ENCODE measurements at regions not wholly inside any gene's neighbourhood (a gene's known extent, or its start where the extent isn't known, plus 50 kb on each side); places are given as distances from the start of the nearest gene placed in this dataset.

- TF ChIP-seq, protein P1, sequence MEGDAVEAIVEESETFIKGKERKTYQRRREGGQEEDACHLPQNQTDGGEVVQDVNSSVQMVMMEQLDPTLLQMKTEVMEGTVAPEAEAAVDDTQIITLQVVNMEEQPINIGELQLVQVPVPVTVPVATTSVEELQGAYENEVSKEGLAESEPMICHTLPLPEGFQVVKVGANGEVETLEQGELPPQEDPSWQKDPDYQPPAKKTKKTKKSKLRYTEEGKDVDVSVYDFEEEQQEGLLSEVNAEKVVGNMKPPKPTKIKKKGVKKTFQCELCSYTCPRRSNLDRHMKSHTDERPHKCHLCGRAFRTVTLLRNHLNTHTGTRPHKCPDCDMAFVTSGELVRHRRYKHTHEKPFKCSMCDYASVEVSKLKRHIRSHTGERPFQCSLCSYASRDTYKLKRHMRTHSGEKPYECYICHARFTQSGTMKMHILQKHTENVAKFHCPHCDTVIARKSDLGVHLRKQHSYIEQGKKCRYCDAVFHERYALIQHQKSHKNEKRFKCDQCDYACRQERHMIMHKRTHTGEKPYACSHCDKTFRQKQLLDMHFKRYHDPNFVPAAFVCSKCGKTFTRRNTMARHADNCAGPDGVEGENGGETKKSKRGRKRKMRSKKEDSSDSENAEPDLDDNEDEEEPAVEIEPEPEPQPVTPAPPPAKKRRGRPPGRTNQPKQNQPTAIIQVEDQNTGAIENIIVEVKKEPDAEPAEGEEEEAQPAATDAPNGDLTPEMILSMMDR (IDR thresholded peaks at IDR 0.05) = no peak
- TF ChIP-seq POLR2A (IDR thresholded peaks at IDR 0.05) = no peak
- TF ChIP-seq EP300 (IDR thresholded peaks at IDR 0.05; ENCODE audit: low read depth) = no peak
- no peak for TF ChIP-seq POLR2AphosphoS5 (IDR thresholded peaks at IDR 0.05)
These were observed 1738.8 kb upstream of the IGFBP7 start for GRCh38 chr4:58849026-58849425.

Data from transverse colon (tissue), 4 donors.